Hepatocyte (in vitro differentiated cells): ENCODE measurements at regions not wholly inside any gene's neighbourhood (a gene's known extent, or its start where the extent isn't known, plus 50 kb on each side); places are given as distances from the start of the nearest gene placed in this dataset.

Source experiments
- DNase-seq: peaks from one replicate; pipeline ENCODE4 v3.0.0-alpha.2; 2016; ENCODE audit warnings: low spot score
- H2AFZ ChIP-seq: fragments of 200-600 bp; sonication (generic); 2 replicates; pipeline ENCODE4 v1.6.0; 2016; ENCODE audit warnings: antibody characterized with exemption, mild to moderate bottlenecking
- H3K27ac ChIP-seq: fragments of 200-600 bp; sonication (generic); 2 replicates; pipeline ENCODE4 v1.5.1; 2016; ENCODE audit warnings: mild to moderate bottlenecking
- H3K27me3 ChIP-seq: fragments of 200-600 bp; sonication (generic); 2 replicates; pipeline ENCODE4 v1.6.1; 2016
- H3K36me3 ChIP-seq: fragments of 200-600 bp; sonication (generic); replicated peaks from 2 replicates; pipeline ENCODE4 v1.5.1; 2016; ENCODE audit warnings: low read depth; ENCODE audit not compliant: insufficient read depth
- H3K4me1 ChIP-seq: fragments of 200-600 bp; sonication (generic); 2 replicates; pipeline ENCODE4 v1.5.1; 2016; ENCODE audit warnings: mild to moderate bottlenecking, moderate library complexity; ENCODE audit not compliant: insufficient read depth
- H3K4me2 ChIP-seq: fragments of 200-600 bp; sonication (generic); 2 replicates; pipeline ENCODE4 v1.6.0; 2016
- H3K4me3 ChIP-seq: fragments of 200-600 bp; sonication (generic); 2 replicates; pipeline ENCODE4 v1.5.1; 2016; ENCODE audit warnings: mild to moderate bottlenecking
- H3K79me2 ChIP-seq: fragments of 200-600 bp; sonication (generic); 2 replicates; pipeline ENCODE4 v1.6.0; 2017; ENCODE audit warnings: mild to moderate bottlenecking
- H3K9me2 ChIP-seq: fragments of 200-600 bp; sonication (generic); replicated peaks from 2 replicates; pipeline ENCODE4 v1.6.0; 2017; ENCODE audit warnings: mild to moderate bottlenecking; ENCODE audit not compliant: insufficient read depth
- H3K9me3 ChIP-seq: fragments of 200-600 bp; sonication (generic); 2 replicates; pipeline ENCODE4 v1.5.1; 2016; ENCODE audit warnings: low read depth, mild to moderate bottlenecking
- H4K20me1 ChIP-seq: fragments of 200-600 bp; sonication (generic); 2 replicates; pipeline ENCODE4 v1.6.0; 2016; ENCODE audit warnings: mild to moderate bottlenecking; ENCODE audit not compliant: insufficient read depth, poor library complexity, severe bottlenecking
- CTCF ChIP-seq: fragments of 200-600 bp; sonication (generic); IDR thresholded peaks from 2 replicates; pipeline ENCODE4 v1.5.1; 2016; ENCODE audit warnings: antibody characterized with exemption, mild to moderate bottlenecking; ENCODE audit not compliant: poor library complexity
- EZH2 ChIP-seq: fragments of 200-600 bp; sonication (generic); IDR thresholded peaks from 2 replicates; pipeline ENCODE4 v1.6.1; 2016; ENCODE audit warnings: antibody characterized with exemption, mild to moderate bottlenecking, borderline replicate concordance
- EZH2phosphoT487 ChIP-seq: fragments of 200-600 bp; sonication (generic); IDR thresholded peaks from one replicate; pipeline ENCODE4 v1.6.1; 2018; ENCODE audit warnings: antibody characterized with exemption, mild to moderate bottlenecking, low read depth, moderate library complexity; ENCODE audit not compliant: unreplicated experiment, severe bottlenecking
- WGBS: methylation state at CpG from one replicate; pipeline ENCODE4 v1.1.6; 2016; ENCODE audit warnings: low lambda C conversion rate; ENCODE audit errors: missing lambda C conversion rate; 5-methylcytosine and 5-hydroxymethylcytosine counted together

GRCh38 chr19:27652281-27652680, 1560.7 kb downstream of the UQCRFS1 start:
- no peak for TF ChIP-seq EZH2phosphoT487
- TF ChIP-seq CTCF: no peak
- TF ChIP-seq EZH2: no peak
- H3K4me3 ChIP-seq: no peak overlapping the region
- no peaks in the 10 kb centered on the region for H3K27me3 ChIP-seq
- no peaks in the 10 kb centered on the region for H3K79me2 ChIP-seq
- H3K4me1 ChIP-seq: no peaks in the 10 kb centered on the region
- WGBS: 76% methylated on average over 8 of the region's 8 CpGs
- H3K9me3 ChIP-seq: no peaks in the 10 kb centered on the region
- no peaks in the 10 kb centered on the region for H3K9me2 ChIP-seq
- no peak overlapping the region for H2AFZ ChIP-seq
- H3K36me3 ChIP-seq: no peaks in the 10 kb centered on the region
- no peaks in the 10 kb centered on the region for H4K20me1 ChIP-seq
- no peak overlapping the region for H3K4me2 ChIP-seq
- DNase-seq: no peak
- H3K27ac ChIP-seq: no peak overlapping the region

- Histone ChIP-seq H4K20me1 (no peaks in the 10 kb centered on the region), H3K79me2 (no peaks in the 10 kb centered on the region), H3K9me2 (no peaks in the 10 kb centered on the region), H3K4me3 (no peak overlapping the region), H2AFZ (no peak overlapping the region), H3K4me1 (no peaks in the 10 kb centered on the region), H3K27me3 (no peaks in the 10 kb centered on the region), H3K4me2 (no peak overlapping the region), H3K27ac (no peak overlapping the region), H3K36me3 (no peaks in the 10 kb centered on the region), H3K9me3 (no peaks in the 10 kb centered on the region)
- no peak for DNase-seq
- TF ChIP-seq CTCF (no peak), EZH2phosphoT487 (no peak), EZH2 (no peak)
- whole genome bisulfite sequencing: 79% methylated on average over 4 of the region's 4 CpGs
Observed at GRCh38 chr19:27647423-27647822, 1565.5 kb downstream of the UQCRFS1 start.

- Histone ChIP-seq H3K4me2 (no peak overlapping the region), H2AFZ (no peak overlapping the region), H4K20me1 (no peaks in the 10 kb centered on the region), H3K4me1 (no peaks in the 10 kb centered on the region), H3K9me2 (no peaks in the 10 kb centered on the region), H3K27me3 (no peaks in the 10 kb centered on the region), H3K27ac (no peak overlapping the region), H3K79me2 (no peaks in the 10 kb centered on the region), H3K9me3 (no peaks in the 10 kb centered on the region), H3K4me3 (no peak overlapping the region), H3K36me3 (no peaks in the 10 kb centered on the region)
- WGBS: no CpG with 5 or more reads among the region's 1 CpG
- no peak for DNase-seq
- TF ChIP-seq CTCF: no peak
- no peak for TF ChIP-seq EZH2
- TF ChIP-seq EZH2phosphoT487: no peak
Observed at GRCh38 chr19:27635401-27635800, 1577.5 kb downstream of the UQCRFS1 start.

DNA sequence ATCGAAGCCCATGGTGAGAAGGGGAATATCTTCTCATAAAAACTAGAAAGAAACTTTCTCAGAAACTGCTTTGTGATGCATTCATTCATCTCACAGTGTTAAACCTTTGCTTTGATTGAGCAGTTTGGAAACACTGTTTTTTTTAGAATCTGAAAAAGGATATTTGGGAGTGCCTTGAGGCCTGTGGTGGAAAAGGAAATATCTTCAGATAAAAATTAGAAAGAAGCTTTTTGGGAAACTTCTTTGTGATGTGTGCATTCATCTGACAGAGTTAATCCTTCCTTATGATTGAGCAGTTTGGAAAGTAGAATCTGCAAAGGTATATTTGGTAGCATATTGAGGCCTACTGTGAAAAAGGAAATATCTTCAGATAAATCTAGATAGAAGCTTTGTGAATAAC, 1594.9 kb downstream of the UQCRFS1 start:
- WGBS: 64% methylated on average over 1 of the region's 1 CpG
- no peaks in the 10 kb centered on the region for H3K36me3 ChIP-seq
- peaks cover 24% of the 10 kb centered on the region for H3K9me3 ChIP-seq
- TF ChIP-seq EZH2phosphoT487 (no peak), EZH2 (no peak), CTCF (no peak)
- H3K9me2 ChIP-seq: no peaks in the 10 kb centered on the region
- no peak overlapping the region for H2AFZ ChIP-seq
- H3K27me3 ChIP-seq: no peaks in the 10 kb centered on the region
- no peaks in the 10 kb centered on the region for H4K20me1 ChIP-seq
- no peak for DNase-seq
- H3K4me3 ChIP-seq: no peak overlapping the region
- no peaks in the 10 kb centered on the region for H3K79me2 ChIP-seq
- H3K4me2 ChIP-seq: no peak overlapping the region
- H3K4me1 ChIP-seq: no peaks in the 10 kb centered on the region
- H3K27ac ChIP-seq: no peak overlapping the region
